Fibroblast of lung (primary cell): ENCODE measurements at regions not wholly inside any gene's neighbourhood (a gene's known extent, or its start where the extent isn't known, plus 50 kb on each side); places are given as distances from the start of the nearest gene placed in this dataset.

Experiments used
- DNase-seq, 2 donors: peaks; one replicate each; pipeline versions ENCODE4 v3.0.0 to v3.0.0-alpha.2; 2010; ENCODE audit warnings: low read depth in 2 of 2
- H2AFZ ChIP-seq: 2 replicates; pipeline ENCODE4 v1.5.1; 2012; ENCODE audit warnings: low read length, control low read depth, inconsistent platforms
- H3K27ac ChIP-seq: 2 replicates; pipeline ENCODE4 v1.5.1; 2011; ENCODE audit warnings: low read length, control low read depth; ENCODE audit not compliant: insufficient read depth
- H3K27me3 ChIP-seq: 2 replicates; pipeline ENCODE4 v1.5.1; 2011; ENCODE audit warnings: mild to moderate bottlenecking, low read length; ENCODE audit not compliant: control insufficient read depth, insufficient read depth
- H3K36me3 ChIP-seq: 2 replicates; pipeline ENCODE4 v1.5.1; 2011; ENCODE audit warnings: low read length; ENCODE audit not compliant: control insufficient read depth, insufficient read depth
- H3K4me1 ChIP-seq: 2 replicates; pipeline ENCODE4 v1.5.1; 2011; ENCODE audit warnings: low read length; ENCODE audit not compliant: control insufficient read depth, insufficient read depth; ENCODE audit errors: extremely low read depth
- H3K4me2 ChIP-seq: 2 replicates; pipeline ENCODE4 v1.5.1; 2011; ENCODE audit warnings: low read length, control low read depth; ENCODE audit not compliant: insufficient read depth; ENCODE audit errors: extremely low read depth
- H3K4me3 ChIP-seq, 4 experiments: fragments of 200-600 bp in 1 of 4; sonication (generic) in 1 of 4; replicated peaks in 1 of 4; 2 replicates each; pipeline ENCODE4 v1.5.1; 2011 to 2016; ENCODE audit warnings: low read length in 4 of 4, low read depth in 3 of 4, mild to moderate bottlenecking in 3 of 4, control low read depth in 2 of 4, inconsistent platforms in 1 of 4, mixed read lengths in 1 of 4; ENCODE audit not compliant: insufficient read depth in 1 of 4; ENCODE audit errors: control extremely low read depth in 1 of 4
- H3K79me2 ChIP-seq: 2 replicates; pipeline ENCODE4 v1.5.1; 2012; ENCODE audit warnings: mild to moderate bottlenecking, low read length, inconsistent platforms; ENCODE audit not compliant: control insufficient read depth, insufficient read depth
- H3K9ac ChIP-seq: 2 replicates; pipeline ENCODE4 v1.5.1; 2011; ENCODE audit warnings: mild to moderate bottlenecking, low read length, control low read depth; ENCODE audit not compliant: insufficient read depth
- H3K9me3 ChIP-seq: 2 replicates; pipeline ENCODE4 v1.5.1; 2012; ENCODE audit warnings: low read depth, low read length; ENCODE audit not compliant: control insufficient read depth, insufficient read depth
- H4K20me1 ChIP-seq: 2 replicates; pipeline ENCODE4 v1.5.1; 2011; ENCODE audit warnings: low read length; ENCODE audit not compliant: control insufficient read depth, insufficient read depth; ENCODE audit errors: extremely low read depth
- EZH2 ChIP-seq: IDR thresholded peaks from 2 replicates; pipeline ENCODE4 v1.5.1; 2012; ENCODE audit warnings: low read length, control low read depth, mild to moderate bottlenecking; ENCODE audit errors: missing control alignments
- TF ChIP-seq, protein P1 (sequence below), 2 donors: IDR thresholded peaks in 1 of 2; conservative IDR thresholded peaks in 1 of 2; 1 replicate in 1 of 2; 2 replicates in 1 of 2; pipeline ENCODE4 v1.5.1; 2011 to 2012; ENCODE audit warnings: low read length in 2 of 2, control low read depth in 1 of 2, inconsistent platforms in 1 of 2, low read depth in 1 of 2, mild to moderate bottlenecking in 1 of 2

DNA sequence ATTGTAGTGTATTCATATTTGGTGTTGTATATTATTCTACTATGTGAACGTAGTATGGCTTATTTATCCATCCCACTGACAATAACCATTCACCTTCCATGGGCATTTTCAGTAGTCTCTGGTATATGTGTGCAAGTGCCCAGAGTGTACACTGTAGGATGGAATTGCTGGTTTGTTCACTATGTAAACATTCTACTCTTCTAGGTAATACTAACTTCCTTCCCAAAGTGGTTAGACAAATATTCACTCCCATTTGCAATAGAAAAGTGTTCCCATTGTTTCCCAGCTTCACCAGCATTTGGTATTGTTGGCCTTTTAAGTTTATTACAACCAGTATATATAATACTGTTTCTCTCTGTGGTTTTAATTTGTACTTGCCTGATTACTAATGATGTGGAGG is 153.7 kb downstream of the C7orf25 start:
- Histone ChIP-seq H3K27ac (no peak overlapping the region), H3K4me3 (no peak overlapping the region), H3K36me3 (no peaks in the 10 kb centered on the region), H3K27me3 (no peaks in the 10 kb centered on the region), H4K20me1 (no peaks in the 10 kb centered on the region), H3K4me2 (no peak overlapping the region), H3K9me3 (no peaks in the 10 kb centered on the region), H3K79me2 (no peaks in the 10 kb centered on the region), H3K4me1 (no peaks in the 10 kb centered on the region), H3K9ac (no peak overlapping the region), H2AFZ (no peak overlapping the region)
- TF ChIP-seq, protein P1, sequence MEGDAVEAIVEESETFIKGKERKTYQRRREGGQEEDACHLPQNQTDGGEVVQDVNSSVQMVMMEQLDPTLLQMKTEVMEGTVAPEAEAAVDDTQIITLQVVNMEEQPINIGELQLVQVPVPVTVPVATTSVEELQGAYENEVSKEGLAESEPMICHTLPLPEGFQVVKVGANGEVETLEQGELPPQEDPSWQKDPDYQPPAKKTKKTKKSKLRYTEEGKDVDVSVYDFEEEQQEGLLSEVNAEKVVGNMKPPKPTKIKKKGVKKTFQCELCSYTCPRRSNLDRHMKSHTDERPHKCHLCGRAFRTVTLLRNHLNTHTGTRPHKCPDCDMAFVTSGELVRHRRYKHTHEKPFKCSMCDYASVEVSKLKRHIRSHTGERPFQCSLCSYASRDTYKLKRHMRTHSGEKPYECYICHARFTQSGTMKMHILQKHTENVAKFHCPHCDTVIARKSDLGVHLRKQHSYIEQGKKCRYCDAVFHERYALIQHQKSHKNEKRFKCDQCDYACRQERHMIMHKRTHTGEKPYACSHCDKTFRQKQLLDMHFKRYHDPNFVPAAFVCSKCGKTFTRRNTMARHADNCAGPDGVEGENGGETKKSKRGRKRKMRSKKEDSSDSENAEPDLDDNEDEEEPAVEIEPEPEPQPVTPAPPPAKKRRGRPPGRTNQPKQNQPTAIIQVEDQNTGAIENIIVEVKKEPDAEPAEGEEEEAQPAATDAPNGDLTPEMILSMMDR (conservative IDR thresholded peaks at IDR 0.05 in 1 of 2, IDR thresholded peaks at IDR 0.05 in 1 of 2; ENCODE audit: low read depth in 1 of 2, low read length in 2 of 2), result no peak
- no peak for TF ChIP-seq EZH2
- DNase-seq, result no peak

DNA sequence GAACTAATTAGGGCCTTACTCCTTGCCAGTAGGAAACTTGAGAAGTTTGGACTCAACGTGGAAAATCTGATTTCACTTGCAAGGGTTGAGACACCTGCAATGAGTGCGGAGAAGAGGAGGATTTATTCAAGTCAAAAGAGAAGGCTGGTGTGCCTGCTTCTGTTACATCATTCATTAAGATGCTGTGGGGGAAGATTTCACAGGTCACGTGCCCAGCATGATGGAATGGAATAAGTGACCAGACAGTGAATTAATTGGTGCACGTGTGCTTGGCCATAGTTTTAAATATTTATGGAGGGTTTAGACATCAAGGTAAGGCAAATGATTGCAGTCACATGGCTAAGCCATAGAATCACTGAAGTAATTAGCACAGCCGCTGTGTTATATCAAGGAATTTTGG is 155.0 kb downstream of the C7orf25 start:
- TF ChIP-seq, protein P1 (conservative IDR thresholded peaks at IDR 0.05 in 1 of 2, IDR thresholded peaks at IDR 0.05 in 1 of 2; ENCODE audit: low read depth in 1 of 2, low read length in 2 of 2), result no peak
- no peaks in the 10 kb centered on the region for H3K4me1 ChIP-seq
- no peaks in the 10 kb centered on the region for H4K20me1 ChIP-seq
- no peak overlapping the region for H2AFZ ChIP-seq
- no peaks in the 10 kb centered on the region for H3K9me3 ChIP-seq
- H3K9ac ChIP-seq, result no peak overlapping the region
- no peaks in the 10 kb centered on the region for H3K36me3 ChIP-seq
- no peaks in the 10 kb centered on the region for H3K79me2 ChIP-seq
- no peak overlapping the region for H3K4me2 ChIP-seq
- H3K27me3 ChIP-seq, result no peaks in the 10 kb centered on the region
- no peak for DNase-seq
- H3K27ac ChIP-seq, result no peak overlapping the region
- H3K4me3 ChIP-seq, result no peak overlapping the region

DNA sequence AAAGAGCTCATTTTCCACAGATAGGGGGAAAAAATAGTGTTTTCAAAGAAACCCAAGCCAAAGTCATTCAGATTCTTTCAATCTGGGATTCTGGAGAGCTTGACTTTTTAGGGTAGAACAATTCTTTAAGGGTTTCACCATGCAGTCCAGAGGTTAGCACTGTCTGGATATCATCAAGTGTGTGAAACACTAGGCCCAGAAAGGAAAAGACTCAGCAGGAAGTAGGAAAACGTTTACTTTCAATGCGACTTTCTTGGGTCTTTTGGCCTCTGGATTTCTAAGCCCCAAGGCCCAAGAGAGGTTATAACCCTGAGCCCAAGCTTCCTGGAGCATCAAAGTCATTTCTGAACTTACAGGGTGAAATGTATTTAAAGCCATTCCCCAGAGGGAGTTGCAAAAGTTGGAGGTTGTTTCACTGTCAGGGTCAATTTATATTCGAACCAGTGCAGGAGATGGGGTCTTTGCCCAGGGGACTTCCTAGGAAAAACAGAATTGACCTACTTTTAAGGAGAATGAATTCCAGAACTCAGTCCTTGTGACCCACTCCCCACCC is 158.0 kb downstream of the C7orf25 start:
- no peak for TF ChIP-seq EZH2
- TF ChIP-seq, protein P1 (conservative IDR thresholded peaks at IDR 0.05 in 1 of 2, IDR thresholded peaks at IDR 0.05 in 1 of 2; ENCODE audit: low read depth in 1 of 2, low read length in 2 of 2), result no peak
- Histone ChIP-seq H3K27ac (no peak overlapping the region), H4K20me1 (no peaks in the 10 kb centered on the region), H3K4me2 (no peak overlapping the region), H3K4me1 (no peaks in the 10 kb centered on the region), H3K79me2 (no peaks in the 10 kb centered on the region), H3K36me3 (no peaks in the 10 kb centered on the region), H2AFZ (no peak overlapping the region), H3K27me3 (no peaks in the 10 kb centered on the region), H3K9me3 (no peaks in the 10 kb centered on the region), H3K9ac (no peak overlapping the region), H3K4me3 (no peak overlapping the region)
- no peak for DNase-seq
